ENCODE measurements at regions not wholly inside any gene's neighbourhood (a gene's known extent, or its start where the extent isn't known, plus 50 kb on each side); places are given as distances from the start of the nearest gene placed in this dataset.

DNA sequence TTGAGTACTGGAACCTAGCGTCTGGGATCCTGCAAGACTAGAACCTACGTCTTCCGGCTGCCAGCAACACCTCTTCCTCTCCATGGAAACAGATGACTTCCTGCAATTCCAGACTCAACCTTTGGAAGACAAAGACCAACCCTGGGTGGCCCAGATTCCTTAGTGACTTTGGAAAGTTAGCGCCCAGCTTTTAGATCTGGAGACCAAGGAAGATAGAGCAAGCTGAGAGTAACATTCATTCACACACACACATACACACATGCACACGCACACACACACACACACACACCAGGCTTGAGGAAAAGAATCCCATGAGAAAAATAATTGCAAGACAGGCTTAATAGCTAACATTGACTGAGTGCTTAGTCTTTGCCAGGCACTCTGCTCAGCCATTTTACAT, 788.9 kb downstream of the UQCRFS1 start:
- no peak for TF ChIP-seq CTCF (IDR thresholded peaks at IDR 0.05)
- TF ChIP-seq POLR2A (IDR thresholded peaks at IDR 0.05), result no peak
